ENCODE measurements at regions not wholly inside any gene's neighbourhood (a gene's known extent, or its start where the extent isn't known, plus 50 kb on each side); places are given as distances from the start of the nearest gene placed in this dataset.

DNA sequence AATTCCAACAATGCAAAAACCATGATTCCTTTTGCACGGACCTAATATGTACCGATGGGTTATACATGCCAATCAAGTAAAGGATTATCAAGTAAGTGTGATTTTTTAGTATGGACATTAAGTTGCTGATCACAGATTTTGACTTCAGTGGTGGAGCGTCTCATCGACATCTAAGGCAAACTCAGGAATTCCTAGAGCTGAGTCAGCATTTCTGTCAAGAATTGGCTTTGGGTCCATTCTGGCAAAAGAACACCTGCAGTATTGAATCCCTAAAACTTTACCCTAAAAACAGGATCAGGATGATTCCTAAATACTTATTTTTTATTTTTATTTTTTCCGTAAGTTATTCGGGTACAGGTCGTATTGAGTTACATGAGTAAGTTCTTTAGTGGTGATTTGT is 83.6 kb downstream of the HPGD start:
- intact Hi-C loops (cut with micrococcal nuclease) = no loop called here

DNA sequence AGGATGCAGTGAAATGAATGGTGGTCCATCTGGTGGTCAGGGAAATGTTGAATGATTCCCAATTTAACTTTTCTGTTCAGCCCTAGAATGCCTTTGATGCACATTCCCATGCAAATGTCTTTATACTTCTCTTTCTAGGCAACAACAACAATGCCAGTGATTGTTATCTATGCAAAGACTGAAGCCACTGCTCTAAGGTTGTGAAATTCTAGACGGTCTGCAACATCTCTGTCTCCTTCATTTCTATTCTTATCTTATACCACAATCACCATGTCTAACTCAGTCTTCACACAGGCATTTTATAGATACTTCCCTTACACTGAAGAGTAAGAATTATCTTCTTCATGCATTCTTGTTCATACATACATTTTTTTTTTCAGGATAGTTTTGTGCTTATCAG is 84.5 kb downstream of the HPGD start:
- intact Hi-C loops (cut with micrococcal nuclease) = no loop called here

DNA sequence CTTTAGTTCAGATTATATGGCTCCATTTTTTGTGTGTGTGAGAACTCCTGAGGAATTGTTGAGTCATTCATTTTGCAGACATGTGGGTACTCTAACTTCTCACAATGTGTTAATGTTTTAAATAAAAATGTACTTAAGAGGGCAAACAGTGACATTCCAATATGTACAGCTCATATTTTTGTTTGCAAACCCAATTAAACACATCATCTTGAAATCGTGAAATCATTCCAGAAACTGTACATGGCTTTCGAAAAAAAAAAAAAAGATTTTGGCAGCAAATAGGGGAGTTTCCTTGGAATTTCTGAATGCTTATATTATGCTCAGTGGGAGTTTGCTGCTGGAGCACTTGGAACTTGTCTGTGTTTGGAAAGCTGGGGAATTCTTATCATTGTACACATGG is 85.0 kb downstream of the HPGD start:
- intact Hi-C loops (cut with micrococcal nuclease) = no loop called here

DNA sequence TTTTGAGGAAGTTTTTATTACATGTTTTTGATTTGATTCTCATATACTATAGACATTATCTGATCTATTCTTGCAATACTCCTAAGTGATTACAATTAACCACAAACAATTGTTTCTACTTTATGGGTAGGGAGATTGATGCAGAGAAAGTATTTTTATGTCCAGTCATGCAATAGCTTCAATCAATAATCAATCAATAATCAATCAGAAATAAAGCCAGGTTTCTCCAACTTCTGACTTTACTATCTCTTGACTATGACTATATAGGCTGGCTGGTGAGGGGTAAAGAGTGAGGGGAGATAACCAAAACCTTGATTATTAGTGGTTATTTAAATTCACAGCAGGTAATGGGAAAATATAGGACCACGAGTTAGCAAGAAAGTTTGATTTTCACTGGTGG is 85.9 kb downstream of the HPGD start:
- intact Hi-C loops (cut with micrococcal nuclease) = no loop called here

DNA sequence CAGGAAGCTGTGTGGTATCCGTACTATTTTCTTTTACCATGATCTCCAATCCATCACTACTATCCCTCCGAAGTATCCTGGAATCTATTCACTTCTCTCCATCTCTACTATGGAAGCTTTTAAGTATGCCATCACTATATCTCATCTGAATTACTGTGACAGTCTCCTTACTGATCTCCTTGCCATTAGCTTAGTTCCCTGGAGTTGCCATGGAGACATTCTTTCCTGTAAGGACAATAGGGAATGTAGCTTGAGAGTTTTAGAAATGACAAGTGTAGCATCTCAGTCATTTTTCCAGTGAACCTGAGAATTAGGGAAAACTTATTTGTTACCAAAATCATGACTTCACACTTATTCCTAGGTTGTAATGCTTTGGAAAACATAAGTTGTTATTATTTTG is 86.3 kb downstream of the HPGD start:
- intact Hi-C loops (cut with micrococcal nuclease) = no loop called here

DNA sequence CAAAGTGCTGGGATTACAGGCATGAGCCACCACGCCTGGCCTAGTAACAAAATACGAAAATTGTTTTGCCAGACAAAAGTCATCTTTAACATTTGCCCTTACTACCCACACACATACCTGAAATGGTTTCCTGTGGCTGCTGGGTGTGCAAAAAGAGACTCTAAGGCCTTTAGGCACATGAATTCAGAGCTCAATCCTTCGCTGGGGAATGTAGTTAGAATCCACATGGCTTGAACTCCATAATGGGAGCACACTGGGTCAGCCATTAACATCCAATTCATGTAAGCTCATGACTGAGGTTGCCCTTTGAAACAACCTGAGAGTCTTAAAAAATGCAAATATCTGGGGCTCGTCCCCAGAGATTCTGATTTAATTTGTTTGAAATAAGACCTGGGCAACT is 87.8 kb downstream of the HPGD start:
- intact Hi-C loops (cut with micrococcal nuclease) = no loop called here

DNA sequence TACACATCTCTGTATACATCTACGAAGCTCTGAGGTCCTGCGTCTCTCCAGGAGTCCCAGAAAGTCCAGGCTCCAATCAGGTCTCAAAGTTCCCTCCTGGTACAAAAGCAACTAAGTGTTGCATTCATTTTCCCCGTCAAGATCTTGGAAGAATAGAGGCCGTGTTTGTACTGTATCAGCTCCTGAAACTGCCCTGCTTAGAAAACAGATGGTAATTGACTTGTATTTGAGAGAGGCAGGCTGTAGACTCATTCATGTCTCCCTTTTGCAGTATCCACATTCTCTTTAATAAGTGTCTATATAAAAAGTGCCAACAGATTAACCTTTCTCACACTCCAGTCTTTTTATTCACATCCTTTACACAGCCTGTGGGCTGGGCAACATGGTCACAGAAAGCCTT is 91.7 kb downstream of the HPGD start:
- intact Hi-C loops (cut with micrococcal nuclease) = no loop called here

DNA sequence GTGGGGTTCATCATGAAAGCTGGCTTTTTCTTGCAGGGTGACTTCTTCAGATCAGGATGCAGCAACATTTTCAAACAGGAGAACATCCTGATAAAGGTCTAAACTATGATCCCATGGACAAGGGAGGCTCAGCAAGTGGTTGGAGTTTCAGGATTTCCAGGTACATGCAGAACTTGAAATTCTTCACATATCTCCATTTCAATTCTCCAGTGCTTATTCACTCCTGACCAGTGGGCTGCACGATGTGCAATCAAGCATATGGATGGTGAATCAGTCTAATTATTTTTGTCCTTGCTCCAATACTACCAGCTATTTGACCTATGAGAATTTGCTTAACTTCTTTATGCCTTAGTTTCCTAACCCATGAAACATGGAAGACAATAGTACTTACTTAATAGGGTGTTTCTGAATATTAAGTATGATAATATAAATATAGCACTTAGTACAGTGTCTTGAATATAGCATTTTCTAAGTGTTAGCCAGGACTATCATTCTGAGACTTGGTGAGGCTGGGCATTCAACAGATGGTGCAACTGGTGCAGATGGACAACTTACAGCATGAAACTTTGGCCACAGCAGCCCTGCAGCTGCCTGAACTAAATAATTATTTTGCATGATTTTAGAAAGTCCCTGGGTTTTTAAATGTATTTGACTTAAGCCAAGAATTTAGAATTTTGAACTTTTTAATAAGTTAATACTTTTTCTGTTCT is 92.4 kb downstream of the HPGD start:
- intact Hi-C loops (cut with micrococcal nuclease) = no loop called here

DNA sequence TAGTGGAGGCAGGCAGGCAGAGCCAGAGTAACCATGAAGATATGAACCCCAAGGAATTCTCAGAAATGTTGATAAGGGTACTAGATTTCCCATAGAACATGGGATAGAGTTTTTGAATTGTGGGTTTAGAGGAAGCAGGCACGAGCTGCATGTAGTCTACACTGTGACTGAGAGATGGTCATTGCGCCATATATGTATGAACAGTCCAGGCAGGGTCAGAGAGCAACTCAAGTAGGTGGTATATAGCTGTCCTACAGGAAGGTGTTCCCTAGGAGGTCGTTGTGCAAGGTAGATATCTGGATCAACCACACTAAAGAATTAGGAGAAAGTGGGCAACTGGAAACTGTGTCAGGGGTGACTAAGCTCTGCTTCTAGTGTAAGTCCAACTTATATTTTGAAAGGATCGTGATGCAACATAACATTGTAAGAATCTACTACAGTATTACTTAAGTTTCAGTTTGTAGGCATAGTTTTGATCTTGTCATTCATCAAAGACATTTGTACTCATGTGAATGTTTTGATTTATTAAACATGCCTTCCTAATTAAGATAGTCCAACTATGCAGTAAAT is 94.6 kb downstream of the HPGD start:
- intact Hi-C loops (cut with micrococcal nuclease) = no loop called here

DNA sequence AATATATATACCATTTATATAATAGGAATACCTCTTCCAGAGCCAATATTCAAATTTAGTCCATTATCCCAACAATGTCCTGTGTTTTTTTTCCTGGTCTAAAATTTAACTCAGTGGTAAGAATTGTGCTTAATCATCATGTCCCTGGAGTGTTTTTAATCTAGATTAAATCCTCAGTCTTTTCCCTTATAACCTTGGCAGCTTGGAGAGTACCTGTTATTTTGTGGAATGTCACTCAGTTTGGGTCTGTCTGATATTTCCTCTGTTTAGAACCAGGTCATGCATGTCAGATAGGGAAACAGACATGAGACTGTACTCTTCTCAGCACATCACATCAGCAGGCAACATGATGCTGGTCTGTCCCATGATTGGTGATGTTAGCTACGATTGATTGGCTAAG is 96.6 kb downstream of the HPGD start:
- intact Hi-C loops (cut with micrococcal nuclease) = no loop called here

DNA sequence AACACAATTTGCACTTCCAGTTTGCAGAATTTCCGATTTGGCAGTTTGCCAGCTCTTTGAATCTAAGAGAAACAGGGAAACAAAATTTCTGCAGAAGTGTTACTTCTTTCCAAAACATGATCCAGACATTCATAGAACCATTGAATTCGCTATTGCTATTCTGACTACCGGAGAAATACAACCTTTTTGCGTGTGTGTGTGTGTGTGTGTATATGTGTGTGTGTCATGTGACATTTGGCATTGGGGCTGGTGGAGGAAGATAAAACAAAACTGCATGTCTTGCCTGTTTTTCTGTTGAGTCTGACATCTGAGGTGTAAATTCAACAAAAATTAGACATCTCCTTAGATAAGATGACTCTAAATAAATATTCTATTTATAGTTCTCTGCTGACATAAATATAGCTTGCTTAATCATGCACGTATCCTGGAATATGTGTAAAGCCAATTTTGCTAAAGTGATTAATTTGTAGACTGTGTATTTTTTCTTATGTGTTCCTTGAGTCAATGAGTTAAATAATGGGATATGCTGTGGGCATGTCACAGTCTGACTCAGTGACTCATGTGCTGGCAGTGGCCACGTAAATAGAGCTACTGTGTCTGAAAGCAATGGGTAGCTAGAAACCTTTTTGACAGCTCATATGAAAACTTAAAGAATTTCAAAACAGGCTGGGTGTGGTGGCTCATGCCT is 98.9 kb downstream of the HPGD start:
- intact Hi-C loops (cut with micrococcal nuclease) = loop anchor here (5.0 kb wide), 1 partner anchor 99 kb away; the partner anchor contains the start of gene HPGD

DNA sequence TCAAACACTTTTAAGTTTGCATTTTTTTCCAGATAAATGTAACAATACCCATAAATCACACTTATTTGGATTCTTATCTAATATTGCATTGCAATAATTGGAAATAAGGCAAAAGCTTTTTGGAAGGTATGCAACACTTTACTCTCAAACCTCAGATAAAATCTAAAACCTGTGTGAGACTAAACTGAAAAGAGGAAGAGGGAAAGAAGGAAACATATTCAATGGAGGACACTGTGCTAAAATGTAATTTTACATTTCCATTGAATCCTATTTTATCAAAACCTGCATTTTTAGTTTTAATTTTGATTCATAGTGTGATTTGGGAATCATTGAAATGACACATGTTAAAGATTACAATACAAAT is 99.4 kb downstream of the HPGD start:
- intact Hi-C loops (cut with micrococcal nuclease) = loop anchor here (5.0 kb wide), 1 partner anchor 99 kb away; the partner anchor contains the start of gene HPGD

DNA sequence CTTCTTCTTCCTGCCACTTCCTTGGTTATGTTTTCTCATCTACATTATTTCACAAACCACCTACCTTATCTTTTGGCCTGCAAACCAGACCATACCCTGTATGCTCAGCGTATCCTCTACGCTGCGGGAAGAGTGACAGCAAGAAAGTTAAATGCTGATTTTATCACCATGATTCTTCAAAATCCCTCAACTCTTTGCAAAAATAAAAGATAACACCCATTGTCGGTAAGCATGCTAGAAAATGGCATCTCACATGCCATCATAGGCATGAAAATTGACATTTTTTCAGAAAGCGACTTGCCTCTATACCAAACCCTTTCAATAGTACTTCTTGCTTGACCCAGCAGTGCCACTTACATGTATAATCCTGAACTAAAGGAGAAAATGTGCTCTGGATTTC is 102.0 kb downstream of the HPGD start:
- intact Hi-C loops (cut with micrococcal nuclease) = loop anchor here (5.0 kb wide), 1 partner anchor 102 kb away; the partner anchor contains the start of gene HPGD

DNA sequence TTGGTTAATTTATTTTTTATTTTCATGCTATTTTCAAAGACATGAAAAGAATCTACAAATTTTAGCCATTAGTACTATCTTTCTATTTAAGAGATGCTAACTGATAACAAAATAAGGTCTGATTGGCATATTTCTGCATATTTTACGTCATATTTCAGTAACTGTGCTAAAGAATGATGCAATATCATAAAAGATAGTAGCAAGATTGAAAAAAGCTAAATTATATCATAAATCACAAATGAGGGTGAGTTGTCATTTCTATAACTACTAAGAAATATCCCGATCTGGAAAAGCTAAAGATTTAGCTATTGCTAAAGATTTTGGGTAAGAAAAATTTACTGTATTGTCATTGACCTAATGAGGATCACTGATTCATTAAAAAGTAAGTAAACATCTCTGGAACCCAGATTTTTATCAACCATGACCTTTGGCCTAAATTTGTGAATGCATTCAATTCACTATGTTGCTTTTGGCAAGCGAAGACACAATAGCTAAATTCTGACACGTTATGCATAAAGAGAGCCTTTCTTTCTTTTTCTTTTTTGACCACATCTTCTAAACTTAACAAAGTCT is 103.6 kb downstream of the HPGD start:
- intact Hi-C loops (cut with micrococcal nuclease) = no loop called here

DNA sequence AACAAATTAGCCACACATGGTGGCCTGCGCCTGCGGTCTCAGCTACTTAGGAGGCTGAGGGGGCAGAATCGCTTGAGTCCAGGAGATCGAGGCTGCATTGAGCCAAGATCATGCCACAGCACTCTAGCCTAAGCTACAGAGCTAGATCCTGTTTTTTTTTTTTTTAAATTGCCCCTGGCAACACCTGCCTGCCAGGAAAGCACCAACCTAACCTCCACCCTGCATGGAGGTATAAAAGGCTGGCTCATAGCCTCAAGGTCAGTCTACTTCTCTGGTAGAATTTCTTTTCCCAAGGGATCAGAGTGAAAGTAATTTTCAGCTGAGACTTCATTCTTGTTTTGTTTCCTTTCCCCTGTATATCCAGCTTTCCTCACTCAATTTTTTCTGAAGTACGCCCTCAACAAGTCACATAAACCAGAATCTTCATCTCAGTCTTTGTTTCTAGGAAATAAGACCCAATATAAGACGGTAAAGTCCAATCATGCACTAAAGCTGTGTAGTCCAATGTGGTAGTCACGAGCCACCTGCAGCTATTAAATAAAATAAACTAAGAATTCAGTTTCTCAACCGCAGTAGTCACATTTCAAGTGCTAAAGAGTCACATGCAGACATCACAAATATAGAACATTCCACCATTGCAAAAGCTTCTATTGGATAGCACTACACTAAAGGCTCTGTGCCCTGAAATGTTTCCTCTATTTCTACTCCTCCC is 113.3 kb downstream of the HPGD start:
- intact Hi-C loops (cut with micrococcal nuclease) = no loop called here

DNA sequence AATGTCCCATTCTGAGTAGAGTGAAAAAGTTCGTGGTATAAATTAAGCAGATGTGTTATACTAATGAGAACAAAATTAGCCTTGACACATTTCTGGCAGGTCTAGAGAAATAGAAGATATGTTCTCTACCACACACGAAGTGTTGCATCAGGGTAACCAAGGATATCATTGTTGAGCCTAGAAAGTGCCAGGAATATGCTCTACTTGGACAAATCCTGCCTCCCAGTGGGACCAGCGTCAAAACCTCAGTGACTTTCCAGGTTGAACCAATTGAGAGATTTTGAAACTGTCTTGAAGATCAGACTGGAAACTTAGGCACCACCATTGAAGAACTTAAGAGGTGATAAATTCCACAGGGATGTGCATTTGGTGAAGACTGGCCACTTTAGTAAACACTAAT is 115.9 kb downstream of the HPGD start:
- intact Hi-C loops (cut with micrococcal nuclease) = no loop called here

DNA sequence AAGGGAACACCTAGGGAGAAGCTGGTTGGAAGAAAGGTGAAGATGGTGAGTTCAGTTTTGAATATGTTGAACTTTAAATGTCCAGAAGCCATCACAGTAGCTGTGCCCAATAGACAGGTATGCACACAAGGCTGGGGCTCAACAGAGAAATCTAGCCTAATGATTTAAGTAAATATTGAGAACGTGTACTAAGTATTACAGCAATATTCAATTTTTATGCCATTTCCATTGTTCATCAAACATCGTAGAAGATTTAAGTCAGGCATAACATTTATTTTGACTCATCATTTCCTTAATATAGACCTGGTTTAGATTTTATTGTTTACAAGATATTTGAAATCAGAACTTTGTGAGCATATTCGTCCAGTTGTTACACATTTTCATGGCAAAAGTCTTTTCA is 116.4 kb downstream of the HPGD start:
- intact Hi-C loops (cut with micrococcal nuclease) = no loop called here

DNA sequence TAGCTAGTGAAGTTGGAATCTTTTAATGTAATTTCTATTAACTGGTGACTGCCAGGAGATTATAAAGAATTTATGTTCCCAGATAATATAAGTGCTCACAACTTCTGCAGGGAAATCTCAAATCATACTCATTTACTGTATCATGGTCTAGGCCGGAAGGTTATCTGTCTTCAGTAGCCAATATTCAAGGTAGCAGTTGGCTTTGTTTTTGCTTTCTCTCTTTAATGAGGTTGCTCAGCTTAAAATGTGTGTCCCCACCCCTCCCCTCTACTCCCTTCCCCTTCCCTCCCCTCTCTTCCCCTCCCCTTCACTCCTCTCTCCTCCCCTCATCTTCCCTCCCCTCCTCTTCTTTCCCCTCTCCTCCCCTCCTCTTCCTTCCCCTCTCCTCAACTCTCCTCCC is 117.6 kb downstream of the HPGD start:
- intact Hi-C loops (cut with micrococcal nuclease) = no loop called here

DNA sequence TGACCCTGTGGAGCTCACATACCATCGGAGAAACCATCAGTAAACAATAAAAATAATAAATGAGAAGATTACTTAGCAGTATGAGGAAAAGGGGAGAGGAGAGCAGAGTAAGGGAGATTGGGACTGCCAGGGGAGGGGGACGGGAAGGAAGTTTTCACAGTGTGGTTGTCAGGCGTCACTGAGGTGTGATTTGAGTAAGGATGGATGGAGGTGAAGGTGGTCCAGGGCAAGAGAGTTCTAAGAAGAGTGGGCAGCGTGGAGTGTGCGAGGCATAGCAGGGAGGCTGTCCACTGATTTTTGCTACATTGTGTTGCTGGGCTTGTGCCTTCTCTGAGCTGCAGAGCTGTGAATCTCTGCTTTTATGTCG is 119.1 kb downstream of the HPGD start:
- intact Hi-C loops (cut with micrococcal nuclease) = no loop called here

DNA sequence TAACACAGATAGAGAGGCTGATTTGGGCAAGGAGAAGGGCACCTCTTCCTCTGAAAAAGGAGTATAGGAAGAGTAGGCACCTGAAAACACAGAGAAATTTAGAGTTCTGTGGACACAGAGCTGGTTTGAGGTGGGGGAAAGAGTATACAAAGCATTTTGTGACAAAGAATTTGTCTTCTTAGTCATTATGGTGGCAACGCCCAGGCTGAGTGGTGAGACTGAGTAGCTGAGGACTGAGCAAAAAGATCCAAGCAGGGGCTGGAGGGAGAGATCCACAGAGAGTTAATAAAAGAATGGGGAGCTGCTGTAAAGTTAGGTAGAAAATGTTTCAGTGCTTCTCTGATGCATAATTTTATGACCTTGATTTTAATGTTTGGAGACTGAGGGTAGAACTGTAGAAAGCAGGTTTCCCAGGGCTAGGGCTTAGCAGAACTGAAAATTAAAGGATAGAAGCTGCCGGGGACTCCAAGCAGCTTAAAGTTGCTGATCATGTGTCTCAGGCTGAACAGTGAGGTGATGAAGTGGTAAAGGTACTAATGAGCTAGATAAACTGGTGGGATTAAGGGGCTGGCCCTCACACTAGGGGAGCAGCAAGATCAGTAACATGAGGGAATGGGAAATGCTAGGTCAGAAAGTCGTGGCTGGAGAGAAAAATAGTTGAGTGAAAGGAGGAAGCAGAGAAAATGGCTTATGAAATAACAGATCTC is 118.9 kb downstream of the CEP44 start:
- intact Hi-C loops (cut with micrococcal nuclease) = no loop called here

DNA sequence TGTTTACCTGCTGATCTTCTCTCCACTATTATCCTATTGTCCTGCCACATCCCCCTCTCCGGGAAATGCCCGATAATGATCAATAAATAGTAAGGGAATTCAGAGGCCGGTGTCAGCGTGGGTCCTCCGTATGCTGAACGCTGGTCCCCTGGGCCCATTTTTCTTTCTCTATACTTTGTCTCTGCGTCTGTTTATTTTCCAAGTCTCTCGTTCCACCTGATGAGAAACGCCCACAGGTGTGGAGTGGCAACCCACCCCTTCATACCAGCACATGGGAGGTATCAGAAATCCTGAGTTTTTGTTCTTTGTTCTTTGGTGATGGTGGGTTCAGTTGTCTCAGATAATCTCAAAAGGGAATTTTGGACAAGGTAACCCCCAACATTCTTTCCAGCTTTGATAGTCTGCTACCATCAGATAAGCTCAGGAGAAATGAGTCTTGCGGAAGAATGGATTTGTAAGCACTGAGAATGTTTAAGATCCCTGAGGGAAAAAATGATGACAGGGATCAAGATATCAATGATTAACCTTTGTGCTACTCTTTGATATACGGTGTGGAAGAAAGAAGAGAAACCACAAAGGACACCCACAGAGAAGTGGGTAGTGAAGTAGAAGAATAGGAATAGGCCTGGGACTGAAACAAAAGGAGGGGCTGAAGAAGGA is 117.9 kb downstream of the CEP44 start:
- intact Hi-C loops (cut with micrococcal nuclease) = no loop called here
